B cell (primary cell): ENCODE measurements at regions not wholly inside any gene's neighbourhood (a gene's known extent, or its start where the extent isn't known, plus 50 kb on each side); places are given as distances from the start of the nearest gene placed in this dataset.

Experiments used
- ATAC-seq: fragments of 200-7000 bp; cut with Tn5 transposase; one replicate; pipeline ENCODE4 v1.10.0; 2021; ENCODE audit warnings: low read depth, mild to moderate bottlenecking, moderate number of reproducible peaks, moderate library complexity
- CTCF ChIA-PET: fragments of 350-600 bp; sonication (Branson Sonifier 250); formaldehyde crosslinking; loops from one replicate; lab custom pipeline; 2021; ENCODE audit warnings: antibody characterized with exemption, inconsistent platforms; lab: Charles Lee
- POLR2A ChIA-PET: fragments of 350-600 bp; sonication (Branson Sonifier 250); formaldehyde crosslinking; loops from one replicate; lab custom pipeline; 2021; ENCODE audit warnings: antibody characterized with exemption; lab: Charles Lee
- DNase-seq: peaks from one replicate; pipeline ENCODE4 v3.0.0; 2013
- H2AFZ ChIP-seq: 2 replicates; pipeline ENCODE4 v1.6.1; 2012; ENCODE audit warnings: mild to moderate bottlenecking, low read depth, low read length; ENCODE audit not compliant: insufficient read depth, poor library complexity, severe bottlenecking
- H3K27ac ChIP-seq, 2 donors: 1 replicate in 1 of 2; 2 replicates in 1 of 2; pipeline ENCODE4 v1.5.1; 2012 to 2013; ENCODE audit warnings: low read length in 2 of 2, mild to moderate bottlenecking in 2 of 2, moderate library complexity in 1 of 2
- H3K27me3 ChIP-seq, 4 experiments: fragments of 200-600 bp in 1 of 4; sonication (generic) in 1 of 4; replicated peaks in 1 of 4; 1 replicate in 2 of 4; 2 replicates in 2 of 4; pipeline versions ENCODE4 v1.6.1 to v1.7.0; 2013 to 2016; ENCODE audit warnings: low read length in 3 of 4, mild to moderate bottlenecking in 2 of 4, mixed read lengths in 1 of 4, moderate library complexity in 1 of 4; ENCODE audit not compliant: insufficient read depth in 4 of 4, control insufficient read depth in 3 of 4; ENCODE audit errors: control extremely low read depth in 1 of 4
- H3K36me3 ChIP-seq, 2 experiments: replicated peaks in 1 of 2; 1 replicate in 1 of 2; 2 replicates in 1 of 2; pipeline versions ENCODE4 v1.6.1 to v1.7.1; 2013; ENCODE audit warnings: low read length in 1 of 2; ENCODE audit not compliant: insufficient read depth in 2 of 2, control insufficient read depth in 1 of 2; ENCODE audit errors: control extremely low read depth in 1 of 2, extremely low read depth in 1 of 2
- H3K4me1 ChIP-seq, 2 donors: fragments of 200-600 bp in 1 of 2; sonication (generic) in 1 of 2; 1 replicate in 1 of 2; 2 replicates in 1 of 2; pipeline versions ENCODE4 v1.5.1 to v1.6.1; 2013 to 2017; ENCODE audit warnings: low read length in 2 of 2; ENCODE audit not compliant: control insufficient read depth in 2 of 2, insufficient read depth in 2 of 2
- H3K4me2 ChIP-seq: replicated peaks from 2 replicates; pipeline ENCODE3; 2012; ENCODE audit warnings: mild to moderate bottlenecking, low read depth, low read length; ENCODE audit not compliant: poor library complexity, severe bottlenecking
- H3K4me3 ChIP-seq, 5 experiments: fragments of 200-600 bp in 1 of 5; sonication (generic) in 1 of 5; 1 replicate in 3 of 5; 2 replicates in 2 of 5; pipeline versions ENCODE4 v1.5.1 to v1.7.0; 2011 to 2016; ENCODE audit warnings: low read length in 4 of 5, mild to moderate bottlenecking in 4 of 5, low read depth in 2 of 5, control low read depth in 1 of 5, moderate library complexity in 1 of 5; ENCODE audit not compliant: insufficient read depth in 1 of 5; ENCODE audit errors: control extremely low read depth in 1 of 5, extremely low read depth in 1 of 5
- H3K79me2 ChIP-seq: fragments of 200-600 bp; sonication (generic); one replicate; pipeline ENCODE4 v1.6.0; 2016; ENCODE audit warnings: low read length; ENCODE audit not compliant: control insufficient read depth, insufficient read depth
- H3K9ac ChIP-seq: fragments of 200-600 bp; sonication (generic); 2 replicates; pipeline ENCODE4 v1.6.1; 2017; ENCODE audit warnings: mild to moderate bottlenecking, low read length, moderate library complexity
- H3K9me3 ChIP-seq, 3 donors: one replicate each; pipeline versions ENCODE4 v1.6.1 to v1.7.1; 2013; ENCODE audit warnings: low read length in 2 of 3; ENCODE audit not compliant: control insufficient read depth in 2 of 3, insufficient read depth in 1 of 3; ENCODE audit errors: control extremely low read depth in 1 of 3
- H4K20me1 ChIP-seq: 2 replicates; pipeline ENCODE4 v1.6.0; 2012; ENCODE audit warnings: mild to moderate bottlenecking, low read length; ENCODE audit not compliant: insufficient read depth, control insufficient read depth, poor library complexity, severe bottlenecking
- H3K27ac Mint-ChIP-seq: one replicate; pipeline ENCODE4 v1.8.0; 2021; ENCODE audit warnings: mixed read lengths
- H3K27me3 Mint-ChIP-seq: one replicate; pipeline ENCODE4 v1.8.0; 2021; ENCODE audit warnings: mixed read lengths
- H3K4me1 Mint-ChIP-seq: one replicate; pipeline ENCODE4 v1.8.0; 2021; ENCODE audit warnings: mixed read lengths
- H3K4me3 Mint-ChIP-seq: one replicate; pipeline ENCODE4 v1.8.0; 2021; ENCODE audit warnings: mixed read lengths
- H3K9me3 Mint-ChIP-seq: one replicate; pipeline ENCODE4 v1.8.0; 2022; ENCODE audit warnings: mixed read lengths; ENCODE audit not compliant: insufficient read depth
- EZH2 ChIP-seq: IDR thresholded peaks from 2 replicates; pipeline ENCODE4 v1.6.1; 2012; ENCODE audit warnings: borderline replicate concordance, low read depth, mild to moderate bottlenecking, moderate library complexity, low read length; ENCODE audit not compliant: insufficient read depth, poor library complexity, severe bottlenecking
- WGBS: methylation state at CpG from one replicate; pipeline ENCODE4 v1.1.5; 2013; ENCODE audit warnings: missing lambda C conversion rate; ENCODE audit not compliant: insufficient coverage; 5-methylcytosine and 5-hydroxymethylcytosine counted together
- intact Hi-C: fragments of 100-400 bp; cut with micrococcal nuclease; formaldehyde crosslinking; loops from one replicate; pipeline ENCODE4 v1.10.0; 2022
- TF ChIP-seq, protein P1 (sequence below): fragments of 200-600 bp; IDR thresholded peaks from one replicate; pipeline ENCODE4 v1.8.0; 2022; ENCODE audit warnings: antibody characterized with exemption, mild to moderate bottlenecking

DNA sequence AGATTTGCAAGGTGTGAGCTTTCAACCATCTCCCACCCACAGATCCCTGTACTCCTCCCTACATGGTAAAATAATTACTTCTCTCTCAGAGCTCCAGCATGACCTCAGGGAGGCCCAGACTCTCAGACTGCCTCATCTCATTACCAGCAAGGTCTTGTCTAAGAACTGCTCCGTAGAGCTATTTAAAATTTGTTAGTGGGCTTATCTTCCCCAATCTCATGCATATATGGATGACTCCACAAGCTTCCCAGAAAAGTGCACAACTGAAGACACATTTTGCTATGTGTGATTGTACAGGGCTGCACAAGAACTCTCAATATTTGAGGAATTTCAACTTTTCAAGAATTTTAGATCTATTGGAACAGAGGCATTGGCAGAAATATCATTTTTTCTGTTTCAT, 230.3 kb downstream of the CSNK2A3 start:
- DNase-seq (no peak), ATAC-seq (no peak)
- no peaks in the 10 kb centered on the region for H4K20me1 ChIP-seq
- H3K4me1 ChIP-seq, result no peaks in the 10 kb centered on the region
- Mint-ChIP-seq H3K9me3 (no peaks in the 10 kb centered on the region), H3K4me3 (no peak overlapping the region), H3K27me3 (peaks cover 17% of the 10 kb centered on the region), H3K4me1 (no peaks in the 10 kb centered on the region), H3K27ac (no peak overlapping the region)
- H3K9ac ChIP-seq, result no peak overlapping the region
- no peaks in the 10 kb centered on the region for H3K36me3 ChIP-seq
- H3K4me2 ChIP-seq, result no peak overlapping the region
- H3K27ac ChIP-seq, result no peak overlapping the region
- WGBS, result no CpG with 5 or more reads among the region's 1 CpG
- peaks cover 0 to 6% (median 1%) of the 10 kb centered on the region in 4 experiments for H3K27me3 ChIP-seq
- no peak overlapping the region for H2AFZ ChIP-seq
- no peaks in the 10 kb centered on the region for H3K9me3 ChIP-seq
- TF ChIP-seq EZH2, result no peak
- TF ChIP-seq, protein P1, sequence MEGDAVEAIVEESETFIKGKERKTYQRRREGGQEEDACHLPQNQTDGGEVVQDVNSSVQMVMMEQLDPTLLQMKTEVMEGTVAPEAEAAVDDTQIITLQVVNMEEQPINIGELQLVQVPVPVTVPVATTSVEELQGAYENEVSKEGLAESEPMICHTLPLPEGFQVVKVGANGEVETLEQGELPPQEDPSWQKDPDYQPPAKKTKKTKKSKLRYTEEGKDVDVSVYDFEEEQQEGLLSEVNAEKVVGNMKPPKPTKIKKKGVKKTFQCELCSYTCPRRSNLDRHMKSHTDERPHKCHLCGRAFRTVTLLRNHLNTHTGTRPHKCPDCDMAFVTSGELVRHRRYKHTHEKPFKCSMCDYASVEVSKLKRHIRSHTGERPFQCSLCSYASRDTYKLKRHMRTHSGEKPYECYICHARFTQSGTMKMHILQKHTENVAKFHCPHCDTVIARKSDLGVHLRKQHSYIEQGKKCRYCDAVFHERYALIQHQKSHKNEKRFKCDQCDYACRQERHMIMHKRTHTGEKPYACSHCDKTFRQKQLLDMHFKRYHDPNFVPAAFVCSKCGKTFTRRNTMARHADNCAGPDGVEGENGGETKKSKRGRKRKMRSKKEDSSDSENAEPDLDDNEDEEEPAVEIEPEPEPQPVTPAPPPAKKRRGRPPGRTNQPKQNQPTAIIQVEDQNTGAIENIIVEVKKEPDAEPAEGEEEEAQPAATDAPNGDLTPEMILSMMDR, result no peak
- no peak overlapping the region for H3K4me3 ChIP-seq
- intact Hi-C loops, result no loop called here
- CTCF ChIA-PET, result no interaction called here
- POLR2A ChIA-PET, result no interaction called here
- no peaks in the 10 kb centered on the region for H3K79me2 ChIP-seq

DNA sequence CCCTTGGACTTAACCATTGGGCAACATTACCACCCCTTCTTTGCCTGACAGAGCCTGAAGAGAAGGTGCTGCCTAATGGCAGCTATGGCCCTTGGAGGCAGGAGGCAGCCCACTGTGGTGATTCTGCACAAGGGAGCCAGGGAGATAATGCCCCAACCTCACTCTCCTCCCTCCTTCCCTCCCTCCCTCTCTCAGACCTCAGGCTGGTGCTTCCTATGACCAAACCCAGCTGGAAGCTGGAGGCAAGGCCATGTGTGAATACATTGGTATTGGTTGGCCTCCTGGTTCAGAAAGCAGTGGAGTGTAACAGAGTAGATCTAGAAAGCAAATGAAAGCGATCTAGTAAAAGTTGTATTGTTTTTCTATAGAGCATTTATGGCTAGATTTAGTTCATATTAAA, 233.1 kb downstream of the CSNK2A3 start:
- WGBS, result no CpG with 5 or more reads among the region's 1 CpG
- H3K4me1 ChIP-seq, result no peaks in the 10 kb centered on the region
- intact Hi-C loops, result no loop called here
- DNase-seq, result no peak
- no peak overlapping the region for H3K27ac Mint-ChIP-seq
- H3K4me3 ChIP-seq, result no peak overlapping the region
- no peaks in the 10 kb centered on the region for H3K79me2 ChIP-seq
- H3K4me2 ChIP-seq, result no peak overlapping the region
- H3K36me3 ChIP-seq, result no peaks in the 10 kb centered on the region
- ChIA-PET POLR2A (no interaction called here), CTCF (no interaction called here)
- H3K27ac ChIP-seq, result no peak overlapping the region
- H4K20me1 ChIP-seq, result no peaks in the 10 kb centered on the region
- peaks cover 10% of the 10 kb centered on the region for H3K27me3 Mint-ChIP-seq
- H3K9ac ChIP-seq, result no peak overlapping the region
- H3K4me3 Mint-ChIP-seq, result no peak overlapping the region
- peaks cover 0 to 3% (median 0%) of the 10 kb centered on the region in 4 experiments for H3K27me3 ChIP-seq
- H3K4me1 Mint-ChIP-seq, result no peaks in the 10 kb centered on the region
- H3K9me3 ChIP-seq, result peaks cover 0 to under 1% (median 0%) of the 10 kb centered on the region in 3 donors
- TF ChIP-seq, protein P1, result no peak
- TF ChIP-seq EZH2, result no peak
- no peak overlapping the region for H2AFZ ChIP-seq
- ATAC-seq, result no peak
- H3K9me3 Mint-ChIP-seq, result peaks cover 4% of the 10 kb centered on the region
